HG03378 (cell line): ENCODE measurements at regions not wholly inside any gene's neighbourhood (a gene's known extent, or its start where the extent isn't known, plus 50 kb on each side); places are given as distances from the start of the nearest gene placed in this dataset.
"Not testable (repeated sequence)": the region's sequence is repeated elsewhere in the genome, so short reads cannot be mapped to it uniquely, and the experiment has no call there.

Experiments
- ATAC-seq: cut with Tn5 transposase; IDR thresholded peaks from one replicate; pipeline ENCODE4 v1.9.1; 2021; ENCODE audit warnings: mild to moderate bottlenecking, moderate library complexity; ENCODE audit not compliant: unreplicated experiment

DNA sequence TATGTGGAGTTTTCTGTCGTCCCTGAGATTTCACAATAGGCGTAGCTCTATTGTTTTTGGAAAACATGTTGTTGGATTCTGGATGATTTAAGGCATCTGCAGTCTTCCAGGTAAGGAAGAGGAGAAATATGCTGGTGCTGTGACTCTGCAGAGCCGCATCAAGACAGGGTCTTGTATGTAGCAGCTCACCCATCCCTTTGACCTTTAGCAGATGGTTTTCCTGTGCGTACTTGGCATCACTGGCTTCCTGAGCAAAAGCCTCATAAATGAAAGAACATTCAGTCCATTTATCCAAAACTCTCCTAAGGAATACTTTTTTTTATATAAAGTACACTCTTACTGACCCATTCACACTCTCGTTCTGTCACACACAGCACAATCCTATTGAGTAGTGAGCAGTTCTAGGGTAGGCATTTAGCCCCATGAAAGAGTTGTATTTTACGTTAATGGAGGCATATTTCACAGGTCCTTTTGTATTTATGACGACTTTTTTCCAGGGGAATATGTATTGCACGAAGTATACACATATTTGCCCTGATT lies 443.9 kb downstream of the STK39 start:
- ATAC-seq: no peak

DNA sequence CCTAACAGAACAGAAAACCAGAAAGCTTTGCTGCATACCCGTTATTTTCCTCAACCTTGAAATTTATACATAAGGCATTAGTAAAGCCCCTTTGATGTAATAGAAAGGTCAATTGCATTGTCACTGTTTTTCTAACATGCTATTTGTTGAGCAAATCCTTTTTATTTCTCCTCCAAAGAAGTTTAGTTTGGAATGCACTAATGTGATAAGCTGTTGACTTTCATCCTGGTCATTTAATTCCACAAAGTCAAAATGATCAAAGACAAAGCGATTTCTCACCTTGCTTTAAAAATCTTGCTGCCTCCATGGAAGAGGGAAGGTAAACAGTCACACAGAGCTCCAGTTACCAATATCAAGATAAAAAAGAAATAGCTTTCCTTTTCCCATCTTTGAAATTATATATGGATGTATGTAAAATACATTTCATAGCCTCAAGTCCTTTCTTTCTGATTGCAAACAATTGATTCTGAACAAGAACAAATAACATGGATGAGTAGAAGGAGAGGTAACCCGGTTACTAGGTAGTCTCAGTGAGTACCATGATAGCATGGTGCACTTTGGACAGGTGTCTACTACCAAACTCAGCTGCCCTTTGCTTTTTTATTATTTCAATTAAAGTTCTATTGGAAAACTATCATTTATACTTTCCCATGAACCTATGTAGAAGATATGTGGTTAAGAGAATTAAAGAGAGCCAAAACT lies 452.7 kb downstream of the STK39 start:
- ATAC-seq: no peak

DNA sequence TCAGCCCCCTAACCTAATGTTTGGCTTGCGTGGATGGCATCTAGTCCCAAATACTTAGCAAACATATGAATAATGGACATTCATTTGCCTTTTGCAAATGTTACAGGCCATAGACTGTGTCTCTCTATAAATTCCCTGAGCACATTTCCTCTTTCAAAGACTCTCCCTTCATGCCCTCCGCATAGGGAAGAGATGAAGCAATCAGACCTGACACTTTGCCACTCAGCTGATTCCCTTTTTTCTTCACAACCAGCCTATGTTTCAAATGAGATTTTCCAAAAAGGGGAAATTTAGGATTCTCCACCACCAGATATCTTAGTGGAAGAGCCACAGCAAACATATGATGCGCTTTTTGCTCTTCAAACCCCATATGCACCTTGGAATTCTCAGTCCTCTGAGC lies 453.7 kb downstream of the STK39 start:
- no peak for ATAC-seq

- no peak for ATAC-seq
Measured at GRCh38 chr2:167792126-167792525, 455.3 kb downstream of the STK39 start.

DNA sequence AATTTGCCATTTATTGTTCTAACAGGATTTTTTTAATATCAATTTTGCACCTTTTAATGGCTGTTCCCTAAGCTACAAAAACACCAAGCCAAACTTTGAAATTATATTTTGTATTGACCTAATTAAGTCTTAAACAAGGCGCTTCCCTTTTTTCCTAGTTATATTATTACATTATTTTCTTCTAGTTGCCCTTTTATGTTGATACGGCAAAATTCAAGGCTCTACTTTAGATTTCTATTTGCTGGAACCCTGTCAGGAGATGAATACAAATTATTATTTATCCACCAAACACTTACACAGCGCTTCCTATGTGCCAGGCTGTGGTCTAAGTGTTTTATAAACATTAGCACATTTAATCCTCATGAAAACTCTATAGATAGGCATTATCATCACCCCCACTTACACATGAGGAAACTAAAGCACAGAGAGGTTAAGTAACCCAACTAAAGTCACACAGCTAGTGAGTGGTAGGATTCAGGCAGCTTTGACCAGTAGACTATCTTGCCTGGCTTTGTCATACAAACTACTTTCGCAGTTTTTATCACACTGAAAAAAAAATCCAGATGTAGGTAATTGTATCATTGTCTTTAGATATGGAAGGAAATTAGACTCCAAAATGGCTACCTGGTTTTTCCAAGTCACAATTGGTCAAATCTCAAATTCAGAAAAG lies 456.5 kb downstream of the STK39 start:
- no peak for ATAC-seq

- no peak for ATAC-seq
Measured at GRCh38 chr2:167790189-167790588, 457.2 kb downstream of the STK39 start.

DNA sequence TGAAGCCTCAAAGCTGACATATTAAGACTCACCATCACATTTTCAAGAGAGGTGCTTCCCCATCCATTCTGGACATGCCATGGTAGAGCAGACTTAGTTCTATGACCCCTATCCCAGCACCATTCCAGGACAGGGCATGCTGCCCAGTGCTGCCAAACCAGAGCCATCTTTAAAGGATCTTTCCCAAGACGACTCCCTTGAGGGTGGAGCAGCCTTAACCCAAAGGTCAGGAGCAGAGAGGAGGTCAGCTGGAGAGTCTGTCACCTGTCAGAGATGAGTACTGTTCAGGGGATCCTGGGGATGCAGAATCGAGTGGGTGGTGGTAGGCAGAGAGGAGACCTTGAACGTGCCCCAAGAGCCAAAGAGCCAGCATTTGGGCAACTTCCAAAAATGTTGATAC lies 459.8 kb downstream of the STK39 start:
- no peak for ATAC-seq

GRCh38 chr2:167787021-167787420 lies 460.4 kb downstream of the STK39 start:
- no peak for ATAC-seq

DNA sequence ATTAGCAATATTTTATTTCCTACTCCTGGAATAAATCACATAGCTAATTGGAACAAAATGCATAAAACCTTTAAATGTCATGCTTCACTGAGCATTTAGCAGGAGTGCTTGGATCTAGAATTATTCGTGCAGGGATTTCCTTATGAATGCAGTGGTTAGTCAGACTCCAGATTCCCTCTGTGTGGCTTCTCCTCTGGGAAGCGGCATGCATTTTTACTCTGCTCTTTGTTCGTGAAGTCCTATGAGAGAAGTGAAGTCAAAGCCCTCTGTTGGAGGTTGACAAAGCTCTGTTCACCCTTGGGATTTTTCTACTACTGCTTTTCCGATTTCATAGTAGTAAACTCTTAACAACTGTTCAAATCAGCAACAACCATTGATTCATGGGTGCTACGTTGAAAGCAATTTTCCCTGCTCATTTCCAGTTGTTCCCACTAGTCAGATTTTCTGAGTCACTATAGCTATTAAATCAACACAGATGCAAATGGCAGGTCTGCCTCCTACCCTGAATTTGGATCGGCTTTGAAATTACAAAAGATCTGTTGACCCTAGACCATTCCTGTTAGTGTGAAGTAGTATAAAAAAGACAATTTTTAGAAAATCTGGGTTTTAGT lies 461.7 kb downstream of the STK39 start:
- ATAC-seq: no peak

- ATAC-seq: no peak
Measured at GRCh38 chr2:167784084-167784425, 463.3 kb downstream of the STK39 start.

- ATAC-seq: no peak
Measured at GRCh38 chr2:167783261-167784083, 463.9 kb downstream of the STK39 start.

- ATAC-seq: not testable (repeated sequence)
Measured at GRCh38 chr2:167781629-167782028, 465.8 kb downstream of the STK39 start.

- no peak for ATAC-seq
Measured at GRCh38 chr2:167776359-167776758, 471.0 kb downstream of the STK39 start.

- ATAC-seq: no peak
Measured at GRCh38 chr2:167771628-167772027, 475.8 kb downstream of the STK39 start.

GRCh38 chr2:167769020-167769419 lies 478.4 kb downstream of the STK39 start:
- ATAC-seq: no peak

DNA sequence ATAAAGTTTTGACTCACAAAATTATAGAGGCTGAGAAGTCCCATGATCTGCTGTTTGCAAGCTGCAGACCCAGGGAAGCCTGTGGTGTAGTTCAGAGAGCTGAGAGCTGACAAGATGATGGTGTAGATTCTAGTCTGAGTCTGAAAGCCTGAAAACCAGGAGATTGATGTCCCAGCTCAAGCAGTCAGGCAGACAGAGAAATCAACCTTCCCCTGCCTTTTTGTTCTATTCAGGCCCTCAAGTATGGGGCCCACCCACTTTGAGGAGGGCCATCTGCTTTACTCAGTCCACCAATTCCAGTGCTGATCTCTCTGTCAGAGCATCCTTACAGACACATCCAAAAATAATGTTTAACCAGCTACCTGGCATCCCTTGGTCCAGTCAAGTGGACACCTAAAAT lies 479.6 kb downstream of the STK39 start:
- no peak for ATAC-seq

DNA sequence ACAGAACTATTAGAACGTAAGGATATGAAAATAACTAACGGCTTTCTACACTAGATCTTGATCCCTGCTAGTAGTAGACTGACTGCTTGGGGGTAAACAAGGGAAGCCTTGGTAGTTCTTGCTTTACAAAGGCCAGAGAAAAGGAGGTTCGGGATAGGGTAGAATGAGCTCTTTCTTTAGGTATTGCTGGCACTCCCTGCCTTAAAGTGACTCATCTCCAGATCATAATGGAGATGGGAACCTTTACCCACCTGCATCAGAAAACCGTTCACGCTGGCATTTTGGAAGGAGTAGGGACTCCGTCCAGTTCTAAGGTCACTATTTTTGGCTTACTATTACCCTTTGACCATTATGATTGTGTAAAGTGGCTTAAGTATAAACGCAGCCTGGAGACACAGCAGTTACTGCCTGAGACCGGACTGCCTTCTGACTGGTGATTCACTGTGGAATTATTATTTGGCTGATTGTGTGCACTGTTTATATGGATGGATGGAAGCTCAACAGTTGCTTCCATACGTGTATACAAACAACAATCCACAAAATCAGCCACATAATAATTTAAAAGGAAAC lies 482.5 kb downstream of the STK39 start:
- no peak for ATAC-seq

GRCh38 chr2:167761465-167762136 lies 485.8 kb downstream of the STK39 start:
- no peak for ATAC-seq

- ATAC-seq: no peak
Measured at GRCh38 chr2:167759531-167759930, 487.9 kb downstream of the STK39 start.

GRCh38 chr2:167758292-167758691 lies 489.1 kb downstream of the STK39 start:
- ATAC-seq: no peak
